Suprapubic skin (tissue), 4 donors: ENCODE measurements at regions not wholly inside any gene's neighbourhood (a gene's known extent, or its start where the extent isn't known, plus 50 kb on each side); places are given as distances from the start of the nearest gene placed in this dataset.

Experiments
- DNase-seq, 2 donors: peaks; one replicate each; pipeline ENCODE4 v3.0.0-alpha.2; 2019; ENCODE audit warnings: low spot score in 2 of 2
- H3K27ac ChIP-seq: fragments of 200-600 bp; sonication (generic); one replicate; pipeline ENCODE4 v1.5.1; 2019
- H3K27me3 ChIP-seq: fragments of 200-600 bp; sonication (generic); one replicate; pipeline ENCODE4 v1.5.1; 2019
- H3K36me3 ChIP-seq: fragments of 200-600 bp; sonication (generic); one replicate; pipeline ENCODE4 v1.5.1; 2019
- H3K4me1 ChIP-seq: fragments of 200-600 bp; sonication (generic); one replicate; pipeline ENCODE4 v1.5.1; 2019
- H3K4me3 ChIP-seq: fragments of 200-600 bp; sonication (generic); one replicate; pipeline ENCODE4 v1.5.1; 2019; ENCODE audit warnings: mild to moderate bottlenecking
- H3K9me3 ChIP-seq: fragments of 200-600 bp; sonication (generic); one replicate; pipeline ENCODE4 v1.5.1; 2019
- EP300 ChIP-seq: sonication (generic); formaldehyde crosslinking; IDR thresholded peaks from one replicate; pipeline ENCODE4 v1.6.1; 2017; ENCODE audit warnings: antibody characterized with exemption
- POLR2A ChIP-seq, 2 donors: fragments of 450-650 bp; IDR thresholded peaks; one replicate each; pipeline ENCODE4 v1.6.1; 2017; ENCODE audit warnings: antibody characterized with exemption in 2 of 2, mild to moderate bottlenecking in 2 of 2, moderate library complexity in 2 of 2
- POLR2AphosphoS5 ChIP-seq, 3 donors: sonication (generic); formaldehyde crosslinking; IDR thresholded peaks; one replicate each; pipeline ENCODE4 v1.6.1; 2017; ENCODE audit warnings: antibody characterized with exemption in 3 of 3
- WGBS: methylation state at CpG from one replicate; pipeline ENCODE4 v1.1.5; 2018; 5-methylcytosine and 5-hydroxymethylcytosine counted together
- TF ChIP-seq, protein P1 (sequence below), 2 donors: fragments of 200-600 bp in 1 of 2; fragments of 450-650 bp in 1 of 2; sonication (generic) in 1 of 2; IDR thresholded peaks; one replicate each; pipeline ENCODE4 v1.5.1; 2016 to 2019; ENCODE audit warnings: antibody characterized with exemption in 2 of 2, mild to moderate bottlenecking in 1 of 2, moderate library complexity in 1 of 2

DNA sequence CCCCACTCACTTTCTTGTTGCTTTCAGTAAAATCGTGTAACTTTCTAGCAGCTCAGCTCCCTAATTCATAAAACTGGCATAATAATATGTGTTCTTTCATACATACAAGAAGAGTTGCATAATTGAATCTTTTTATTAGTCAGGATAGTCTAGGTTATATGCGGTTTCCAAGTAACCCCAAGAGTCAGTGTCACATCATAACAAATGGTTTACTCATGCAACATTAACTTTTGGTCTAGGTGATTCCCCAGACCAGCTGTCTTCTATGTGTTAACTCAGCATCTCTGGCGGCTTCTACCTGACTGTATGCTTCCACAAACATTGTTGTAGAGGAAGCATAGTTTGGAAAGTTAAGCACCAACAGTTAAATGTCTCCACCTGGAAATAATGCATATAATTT, 1000.4 kb downstream of the CDH11 start:
- Histone ChIP-seq H3K4me1 (no peaks in the 10 kb centered on the region), H3K36me3 (no peaks in the 10 kb centered on the region), H3K27me3 (no peaks in the 10 kb centered on the region), H3K4me3 (no peak overlapping the region), H3K27ac (no peak overlapping the region), H3K9me3 (no peaks in the 10 kb centered on the region)
- DNase-seq, result no peak
- WGBS, result 76% methylated on average over 3 of the region's 3 CpGs
- TF ChIP-seq EP300, result no peak
- TF ChIP-seq, protein P1, sequence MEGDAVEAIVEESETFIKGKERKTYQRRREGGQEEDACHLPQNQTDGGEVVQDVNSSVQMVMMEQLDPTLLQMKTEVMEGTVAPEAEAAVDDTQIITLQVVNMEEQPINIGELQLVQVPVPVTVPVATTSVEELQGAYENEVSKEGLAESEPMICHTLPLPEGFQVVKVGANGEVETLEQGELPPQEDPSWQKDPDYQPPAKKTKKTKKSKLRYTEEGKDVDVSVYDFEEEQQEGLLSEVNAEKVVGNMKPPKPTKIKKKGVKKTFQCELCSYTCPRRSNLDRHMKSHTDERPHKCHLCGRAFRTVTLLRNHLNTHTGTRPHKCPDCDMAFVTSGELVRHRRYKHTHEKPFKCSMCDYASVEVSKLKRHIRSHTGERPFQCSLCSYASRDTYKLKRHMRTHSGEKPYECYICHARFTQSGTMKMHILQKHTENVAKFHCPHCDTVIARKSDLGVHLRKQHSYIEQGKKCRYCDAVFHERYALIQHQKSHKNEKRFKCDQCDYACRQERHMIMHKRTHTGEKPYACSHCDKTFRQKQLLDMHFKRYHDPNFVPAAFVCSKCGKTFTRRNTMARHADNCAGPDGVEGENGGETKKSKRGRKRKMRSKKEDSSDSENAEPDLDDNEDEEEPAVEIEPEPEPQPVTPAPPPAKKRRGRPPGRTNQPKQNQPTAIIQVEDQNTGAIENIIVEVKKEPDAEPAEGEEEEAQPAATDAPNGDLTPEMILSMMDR (IDR thresholded peaks at IDR 0.05), result no peak

DNA sequence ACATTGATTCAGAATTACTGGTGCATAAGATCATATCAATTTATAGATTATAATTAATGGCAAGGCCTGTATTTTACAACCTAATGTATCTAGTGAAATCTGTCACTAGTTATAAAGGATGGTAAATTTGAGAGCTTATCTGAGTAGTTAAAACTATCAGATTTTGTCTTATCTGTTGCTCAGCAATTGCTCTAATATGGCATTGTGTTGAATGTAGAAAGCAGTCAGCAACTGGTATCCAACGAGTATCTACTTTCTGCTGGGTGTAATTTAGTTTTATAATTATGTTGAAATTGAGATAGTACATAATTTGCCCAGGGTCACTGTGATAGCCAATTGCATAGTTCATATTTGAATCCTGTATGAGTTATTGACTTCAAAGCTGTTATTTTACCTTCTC, 1005.7 kb downstream of the CDH11 start:
- H3K27ac ChIP-seq, result no peak overlapping the region
- DNase-seq, result no peak
- H3K36me3 ChIP-seq, result no peaks in the 10 kb centered on the region
- WGBS, result 89% methylated on average over 1 of the region's 1 CpG
- no peak for TF ChIP-seq POLR2AphosphoS5 (IDR thresholded peaks at IDR 0.05)
- TF ChIP-seq EP300, result no peak
- TF ChIP-seq, protein P1 (IDR thresholded peaks at IDR 0.05), result no peak
- no peak for TF ChIP-seq POLR2A (IDR thresholded peaks at IDR 0.05)
- H3K4me1 ChIP-seq, result no peaks in the 10 kb centered on the region
- no peak overlapping the region for H3K4me3 ChIP-seq
- no peaks in the 10 kb centered on the region for H3K27me3 ChIP-seq
- H3K9me3 ChIP-seq, result no peaks in the 10 kb centered on the region

DNA sequence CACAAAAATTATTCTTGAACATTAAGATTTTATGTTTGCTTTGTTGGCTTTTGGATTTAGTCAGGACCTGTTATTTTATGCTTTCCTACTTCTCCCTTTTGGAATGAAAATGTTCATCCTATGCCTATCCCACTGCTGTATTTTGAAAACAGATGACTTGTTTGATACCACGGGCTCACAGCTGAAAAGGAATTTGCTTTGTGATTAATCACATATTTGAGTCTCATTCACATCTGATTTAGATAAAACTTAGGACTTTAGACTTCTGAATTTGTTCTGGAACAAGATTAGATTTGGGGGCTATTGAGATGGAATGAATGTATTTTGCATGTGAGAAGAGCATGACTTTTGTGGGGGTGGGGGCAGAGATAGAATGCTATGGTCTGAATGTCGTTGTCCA, 1012.6 kb downstream of the CDH11 start:
- Histone ChIP-seq H3K9me3 (no peaks in the 10 kb centered on the region), H3K4me1 (no peaks in the 10 kb centered on the region), H3K4me3 (no peak overlapping the region), H3K27me3 (no peaks in the 10 kb centered on the region), H3K27ac (no peak overlapping the region), H3K36me3 (no peaks in the 10 kb centered on the region)
- TF ChIP-seq POLR2AphosphoS5 (IDR thresholded peaks at IDR 0.05), result no peak
- TF ChIP-seq, protein P1 (IDR thresholded peaks at IDR 0.05), result no peak
- no peak for DNase-seq
- WGBS, result 59% methylated on average over 2 of the region's 2 CpGs

DNA sequence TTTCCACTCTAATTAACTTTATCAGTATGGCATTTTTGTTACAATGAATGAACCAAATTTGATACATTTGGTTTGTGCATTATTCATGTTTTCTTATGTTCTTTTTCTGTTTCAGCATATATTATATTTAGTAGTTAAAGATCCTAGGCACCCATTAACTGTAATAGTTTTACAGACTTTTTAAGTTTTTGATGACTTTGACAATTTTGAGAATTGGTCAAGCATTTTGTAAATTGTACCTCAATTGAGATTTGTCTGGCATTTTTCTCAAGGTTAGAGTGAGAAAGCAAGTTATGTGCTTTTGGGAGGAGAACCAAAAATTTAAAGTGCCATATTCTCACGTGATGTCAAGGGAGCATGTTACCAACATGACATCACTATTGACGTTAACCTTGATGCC, 1019.2 kb downstream of the CDH11 start:
- WGBS, result 64% methylated on average over 2 of the region's 2 CpGs
- Histone ChIP-seq H3K27ac (no peak overlapping the region), H3K36me3 (no peaks in the 10 kb centered on the region), H3K4me3 (no peak overlapping the region), H3K4me1 (no peaks in the 10 kb centered on the region), H3K27me3 (no peaks in the 10 kb centered on the region), H3K9me3 (no peaks in the 10 kb centered on the region)
- DNase-seq, result no peak
- no peak for TF ChIP-seq EP300
- TF ChIP-seq POLR2AphosphoS5 (IDR thresholded peaks at IDR 0.05), result no peak
- TF ChIP-seq, protein P1 (IDR thresholded peaks at IDR 0.05), result no peak
- no peak for TF ChIP-seq POLR2A (IDR thresholded peaks at IDR 0.05)

DNA sequence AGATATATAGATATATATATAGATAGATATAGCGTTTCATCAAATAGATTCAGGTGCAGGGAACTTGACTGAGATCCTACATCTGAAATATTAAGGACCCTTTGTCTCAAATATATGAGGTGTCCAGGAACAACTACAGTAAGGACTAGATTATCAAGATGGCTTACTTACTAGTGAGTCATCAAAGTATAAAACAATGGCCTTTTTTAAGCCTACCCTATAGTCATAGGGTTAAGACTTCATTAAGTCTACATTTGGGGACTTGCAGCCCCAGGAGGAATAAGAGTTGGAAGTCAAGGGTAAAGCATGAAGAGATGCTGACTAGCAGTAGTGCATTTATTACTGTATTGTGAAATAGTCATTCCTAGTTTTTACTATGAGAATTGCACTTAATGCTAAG, 1023.4 kb downstream of the CDH11 start:
- Histone ChIP-seq H3K36me3 (no peaks in the 10 kb centered on the region), H3K27me3 (no peaks in the 10 kb centered on the region), H3K9me3 (no peaks in the 10 kb centered on the region), H3K27ac (no peak overlapping the region), H3K4me1 (no peaks in the 10 kb centered on the region), H3K4me3 (no peak overlapping the region)
- TF ChIP-seq, protein P1 (IDR thresholded peaks at IDR 0.05), result no peak
- TF ChIP-seq POLR2AphosphoS5 (IDR thresholded peaks at IDR 0.05) (no peak), EP300 (no peak), POLR2A (IDR thresholded peaks at IDR 0.05) (no peak)
- no peak for DNase-seq
- WGBS, result 88% methylated on average over 1 of the region's 1 CpG
